B cell (primary cell): ENCODE measurements at regions not wholly inside any gene's neighbourhood (a gene's known extent, or its start where the extent isn't known, plus 50 kb on each side); places are given as distances from the start of the nearest gene placed in this dataset.

ENCODE experiments used
- CTCF ChIP-seq: fragments of 200-600 bp; IDR thresholded peaks from one replicate; pipeline ENCODE4 v1.8.0; 2022; ENCODE audit warnings: antibody characterized with exemption, mild to moderate bottlenecking
- EZH2 ChIP-seq: IDR thresholded peaks from 2 replicates; pipeline ENCODE4 v1.6.1; 2012; ENCODE audit warnings: borderline replicate concordance, low read depth, mild to moderate bottlenecking, moderate library complexity, low read length; ENCODE audit not compliant: insufficient read depth, poor library complexity, severe bottlenecking

- TF ChIP-seq CTCF (no peak), EZH2 (no peak)
Measured at GRCh38 chr1:10895621-10896020, 99.2 kb upstream of the CASZ1 start.
